LHCN-M2 (cell line): ENCODE measurements at regions not wholly inside any gene's neighbourhood (a gene's known extent, or its start where the extent isn't known, plus 50 kb on each side); places are given as distances from the start of the nearest gene placed in this dataset.

Experiments
- DNase-seq: peaks from one replicate; pipeline ENCODE4 v3.0.0-alpha.2; 2012; ENCODE audit warnings: low read depth

- DNase-seq, result no peak
Measured at GRCh38 chr5:147965715-147966114, 59.4 kb upstream of the C5orf46 start.

DNA sequence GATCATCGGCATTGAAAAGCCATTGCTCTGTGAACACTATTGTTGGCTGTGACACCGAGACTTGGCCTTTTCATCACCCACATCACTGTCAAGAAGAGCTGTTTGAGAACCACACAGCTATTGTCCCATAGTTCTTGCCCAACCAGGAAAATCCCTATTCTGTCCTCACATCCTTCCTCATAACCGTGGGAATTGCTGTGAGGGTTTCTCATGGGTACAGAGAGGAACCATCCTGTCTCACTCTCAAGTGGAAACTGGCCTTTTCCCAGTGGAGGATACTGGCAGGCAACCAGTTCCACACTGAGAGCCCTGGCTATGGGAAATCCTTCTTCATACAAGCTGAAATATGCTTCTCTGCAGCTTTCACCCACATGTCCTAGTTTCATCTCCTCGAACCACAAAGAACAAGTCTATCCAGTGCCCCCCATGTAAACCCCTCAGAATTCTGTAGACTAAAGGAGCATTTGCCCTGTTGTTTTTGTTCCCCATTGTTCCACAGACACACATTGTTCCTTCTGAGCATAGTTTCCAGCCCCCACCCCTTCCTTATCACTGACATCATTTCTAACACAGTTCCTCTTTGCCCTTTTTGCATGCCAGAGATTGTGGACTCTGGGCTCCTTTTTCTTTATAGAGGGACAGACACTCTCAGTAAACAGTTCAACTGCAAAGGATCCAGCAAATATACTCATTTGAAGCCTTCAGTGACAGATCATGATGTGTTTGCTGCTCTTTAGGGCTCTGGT is 57.8 kb upstream of the C5orf46 start:
- DNase-seq, result no peak

DNA sequence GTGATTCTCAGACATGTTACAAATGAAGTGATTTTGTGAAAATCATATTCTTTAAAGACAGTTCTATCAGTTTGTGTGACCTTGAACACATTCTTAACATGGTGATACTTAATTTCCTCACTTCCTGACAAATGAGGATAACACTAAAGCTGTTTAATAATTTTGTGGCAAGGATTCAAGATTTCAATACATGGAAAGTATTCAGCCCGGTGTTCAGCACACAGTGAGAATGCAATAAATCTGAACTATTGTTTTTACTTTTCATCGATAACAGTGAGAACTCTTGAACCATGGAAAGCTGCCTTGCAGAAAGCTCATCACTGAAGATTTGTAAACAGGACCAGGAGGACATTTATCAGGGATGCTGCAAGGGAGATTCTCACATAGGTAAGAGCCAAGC is 57.1 kb upstream of the C5orf46 start:
- DNase-seq, result no peak

GRCh38 chr5:147961208-147961749 is 54.9 kb upstream of the C5orf46 start:
- DNase-seq, result no peak

DNA sequence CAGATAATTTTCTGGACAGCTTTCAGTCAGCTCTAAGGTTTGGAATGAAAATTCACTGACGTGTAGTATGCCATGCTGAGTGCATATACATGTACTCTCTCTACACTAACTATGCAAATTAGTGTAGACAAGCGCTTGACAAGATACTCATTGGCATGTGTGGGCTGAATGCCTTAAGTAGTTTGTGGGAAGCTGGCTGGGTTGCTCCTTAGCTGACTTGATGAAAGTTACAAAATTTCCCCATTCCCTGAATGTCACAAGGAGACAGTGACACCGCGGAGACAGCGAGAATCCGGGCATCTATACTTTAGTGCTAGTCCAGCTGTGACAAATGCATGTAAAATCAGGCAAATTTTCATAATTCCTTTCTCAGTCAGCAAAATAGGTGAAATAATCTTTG is 51.6 kb upstream of the C5orf46 start:
- DNase-seq, result no peak

GRCh38 chr5:147956842-147957223 is 50.5 kb upstream of the C5orf46 start:
- no peak for DNase-seq

GRCh38 chr5:147956064-147956841 is 49.9 kb upstream of the C5orf46 start:
- no peak for DNase-seq
